Spleen (tissue), 7 donors: ENCODE measurements at regions not wholly inside any gene's neighbourhood (a gene's known extent, or its start where the extent isn't known, plus 50 kb on each side); places are given as distances from the start of the nearest gene placed in this dataset.

Experiments
- POLR2A ChIP-seq, 3 donors: fragments of 450-650 bp; IDR thresholded peaks; one replicate each; pipeline ENCODE4 v1.5.1; 2017; ENCODE audit warnings: antibody characterized with exemption in 3 of 3, mild to moderate bottlenecking in 1 of 3
- POLR2AphosphoS5 ChIP-seq, 3 donors: sonication (generic); formaldehyde crosslinking; IDR thresholded peaks; one replicate each; pipeline ENCODE4 v1.5.1; 2017; ENCODE audit warnings: antibody characterized with exemption in 3 of 3
- TF ChIP-seq, protein P1 (sequence below), 11 experiments: fragments of 200-600 bp in 7 of 11; fragments of 450-650 bp in 4 of 11; sonication (generic) in 4 of 11; IDR thresholded peaks in 8 of 11; conservative IDR thresholded peaks in 3 of 11; 1 replicate in 7 of 11; 2 replicates in 4 of 11; pipeline versions ENCODE4 v1.4.0 to v1.8.0; 2016 to 2021; ENCODE audit warnings: antibody characterized with exemption in 11 of 11, inconsistent platforms in 4 of 11, mild to moderate bottlenecking in 1 of 11
- donor health status: DM: no; HTN: no; CAD: no; lungs with moderate emphysema.
- donor health status: DM: no; HTN: no; CAD: no.
- donor health status: DM: no; HTN: no; CAD: no.

GRCh38 chr1:22273686-22274681 is 131.1 kb upstream of the WNT4 start:
- TF ChIP-seq, protein P1, sequence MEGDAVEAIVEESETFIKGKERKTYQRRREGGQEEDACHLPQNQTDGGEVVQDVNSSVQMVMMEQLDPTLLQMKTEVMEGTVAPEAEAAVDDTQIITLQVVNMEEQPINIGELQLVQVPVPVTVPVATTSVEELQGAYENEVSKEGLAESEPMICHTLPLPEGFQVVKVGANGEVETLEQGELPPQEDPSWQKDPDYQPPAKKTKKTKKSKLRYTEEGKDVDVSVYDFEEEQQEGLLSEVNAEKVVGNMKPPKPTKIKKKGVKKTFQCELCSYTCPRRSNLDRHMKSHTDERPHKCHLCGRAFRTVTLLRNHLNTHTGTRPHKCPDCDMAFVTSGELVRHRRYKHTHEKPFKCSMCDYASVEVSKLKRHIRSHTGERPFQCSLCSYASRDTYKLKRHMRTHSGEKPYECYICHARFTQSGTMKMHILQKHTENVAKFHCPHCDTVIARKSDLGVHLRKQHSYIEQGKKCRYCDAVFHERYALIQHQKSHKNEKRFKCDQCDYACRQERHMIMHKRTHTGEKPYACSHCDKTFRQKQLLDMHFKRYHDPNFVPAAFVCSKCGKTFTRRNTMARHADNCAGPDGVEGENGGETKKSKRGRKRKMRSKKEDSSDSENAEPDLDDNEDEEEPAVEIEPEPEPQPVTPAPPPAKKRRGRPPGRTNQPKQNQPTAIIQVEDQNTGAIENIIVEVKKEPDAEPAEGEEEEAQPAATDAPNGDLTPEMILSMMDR (IDR thresholded peaks at IDR 0.05 in 8 of 11, conservative IDR thresholded peaks at IDR 0.05 in 3 of 11) = no peak
- TF ChIP-seq POLR2A (IDR thresholded peaks at IDR 0.05) (no peak), POLR2AphosphoS5 (IDR thresholded peaks at IDR 0.05) (no peak)
